Activated naive CD4-positive, alpha-beta T cell treated with anti-CD3 and anti-CD28 coated beads for 36 hours (primary cell): ENCODE measurements at regions not wholly inside any gene's neighbourhood (a gene's known extent, or its start where the extent isn't known, plus 50 kb on each side); places are given as distances from the start of the nearest gene placed in this dataset.

ENCODE experiments used
- CTCF ChIA-PET: fragments of 350-600 bp; sonication (Branson Sonifier 250); formaldehyde crosslinking; loops from one replicate; lab custom pipeline; 2021; ENCODE audit warnings: antibody characterized with exemption; lab: Charles Lee
- DNase-seq: peaks from one replicate; pipeline ENCODE4 v3.0.0-alpha.2; 2020
- H3K27ac Mint-ChIP-seq: one replicate; pipeline ENCODE4 v1.8.0; 2021; ENCODE audit warnings: mild to moderate bottlenecking, mixed read lengths
- H3K27me3 Mint-ChIP-seq: one replicate; pipeline ENCODE4 v1.8.0; 2021; ENCODE audit warnings: low read depth, mixed read lengths
- H3K36me3 Mint-ChIP-seq: one replicate; pipeline ENCODE4 v1.8.0; 2021; ENCODE audit warnings: low read depth, mixed read lengths
- H3K4me1 Mint-ChIP-seq: one replicate; pipeline ENCODE4 v1.8.0; 2021; ENCODE audit warnings: low read depth, mixed read lengths
- H3K4me3 Mint-ChIP-seq: one replicate; pipeline ENCODE4 v1.8.0; 2021; ENCODE audit warnings: mild to moderate bottlenecking, moderate library complexity, mixed read lengths
- H3K9me3 Mint-ChIP-seq: one replicate; pipeline ENCODE4 v1.8.0; 2021; ENCODE audit warnings: mixed read lengths
- intact Hi-C: fragments of 100-400 bp; cut with micrococcal nuclease; formaldehyde crosslinking; loops from one replicate; pipeline ENCODE4 v1.15.1; 2023

DNA sequence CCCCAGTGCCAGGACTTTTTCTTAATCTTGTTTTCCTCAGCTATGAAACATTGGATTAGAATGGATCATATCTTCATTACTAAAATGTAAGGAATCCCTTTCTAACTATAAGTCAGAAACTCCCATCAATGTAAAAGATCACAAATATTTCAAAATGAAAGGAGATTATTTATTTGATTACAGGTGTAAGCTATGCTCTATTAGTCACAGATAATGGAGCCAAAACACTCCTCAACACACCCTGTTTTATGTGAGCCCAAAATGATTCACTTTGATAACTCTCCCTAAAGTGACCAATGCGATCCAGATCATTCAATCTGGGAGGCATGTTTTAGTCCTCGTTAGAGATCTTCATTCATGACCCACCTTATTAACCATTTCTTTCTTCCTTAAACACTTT is 566.7 kb upstream of the TENM3 start:
- intact Hi-C loops = no loop called here
- no peak for DNase-seq
- Mint-ChIP-seq H3K9me3 (peaks cover 4% of the 10 kb centered on the region), H3K4me3 (no peak overlapping the region), H3K27ac (no peak overlapping the region), H3K4me1 (no peaks in the 10 kb centered on the region), H3K36me3 (no peaks in the 10 kb centered on the region), H3K27me3 (no peaks in the 10 kb centered on the region)
- CTCF ChIA-PET = no interaction called here

DNA sequence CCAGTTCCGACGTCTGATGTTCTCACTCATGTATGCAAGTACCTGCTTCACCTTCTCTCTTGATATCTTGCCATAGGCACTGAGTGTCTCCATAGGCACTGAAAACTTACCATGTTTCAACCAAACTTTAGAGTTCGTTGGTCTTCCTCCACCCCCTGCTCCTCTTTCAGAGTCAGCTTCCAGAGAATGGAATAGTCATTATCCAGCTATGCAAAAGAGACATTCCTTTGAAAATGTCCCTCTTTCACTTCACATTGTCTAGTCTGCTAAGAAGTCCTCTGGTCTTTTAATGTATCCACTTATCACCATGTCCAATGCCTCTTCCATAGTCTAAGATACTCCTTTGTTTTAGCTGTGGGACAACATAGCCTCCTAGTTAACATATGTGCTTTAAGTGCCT is 566.0 kb upstream of the TENM3 start:
- CTCF ChIA-PET = no interaction called here
- no peak for DNase-seq
- Mint-ChIP-seq H3K4me1 (no peaks in the 10 kb centered on the region), H3K27me3 (no peaks in the 10 kb centered on the region), H3K36me3 (no peaks in the 10 kb centered on the region), H3K4me3 (no peak overlapping the region), H3K9me3 (peaks cover 4% of the 10 kb centered on the region), H3K27ac (no peak overlapping the region)
- intact Hi-C loops = no loop called here

DNA sequence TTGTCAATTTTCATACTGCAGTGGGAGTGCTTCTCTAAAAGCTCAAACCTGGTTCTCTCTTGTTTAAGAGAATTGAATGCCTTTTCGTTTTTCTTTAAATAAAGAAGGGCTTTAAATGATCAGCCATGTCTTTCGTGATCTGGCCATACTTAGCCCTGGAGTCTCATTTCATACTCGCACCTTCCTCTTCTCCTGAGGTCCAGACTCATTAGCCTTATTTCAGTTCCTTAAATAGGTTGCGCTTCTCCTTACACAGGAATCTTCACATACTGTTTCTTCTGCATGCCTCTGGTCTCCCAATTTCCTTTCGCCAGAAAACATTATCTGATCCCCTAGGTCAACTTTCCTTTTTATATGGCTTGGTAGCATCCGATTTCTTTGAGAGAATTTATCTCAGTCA is 565.6 kb upstream of the TENM3 start:
- Mint-ChIP-seq H3K36me3 (no peaks in the 10 kb centered on the region), H3K27me3 (no peaks in the 10 kb centered on the region), H3K4me1 (no peaks in the 10 kb centered on the region), H3K27ac (no peak overlapping the region), H3K4me3 (no peak overlapping the region), H3K9me3 (peaks cover 4% of the 10 kb centered on the region)
- CTCF ChIA-PET = no interaction called here
- no peak for DNase-seq
- intact Hi-C loops = no loop called here

DNA sequence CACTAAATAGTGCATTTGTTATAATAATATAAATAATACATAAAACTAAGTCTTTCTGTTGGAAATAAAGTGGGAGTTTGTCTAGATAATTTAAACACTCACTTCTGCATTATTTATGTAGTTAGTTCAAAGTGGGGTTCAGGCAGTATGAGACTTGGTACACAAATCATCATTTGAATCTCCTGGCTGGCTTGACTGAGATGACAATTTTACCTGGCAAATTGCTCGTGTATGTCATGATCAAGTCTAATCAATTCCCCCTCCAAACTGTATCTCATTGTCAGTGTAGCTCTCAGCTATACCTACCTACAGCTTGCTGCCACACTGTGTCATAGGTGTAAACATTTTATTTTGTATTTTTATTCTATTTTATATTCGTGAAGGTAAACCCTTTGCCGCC is 563.4 kb upstream of the TENM3 start:
- CTCF ChIA-PET = no interaction called here
- intact Hi-C loops = no loop called here
- H3K9me3 Mint-ChIP-seq = peaks cover 4% of the 10 kb centered on the region
- no peaks in the 10 kb centered on the region for H3K36me3 Mint-ChIP-seq
- H3K4me1 Mint-ChIP-seq = no peaks in the 10 kb centered on the region
- no peak overlapping the region for H3K4me3 Mint-ChIP-seq
- no peak for DNase-seq
- H3K27me3 Mint-ChIP-seq = no peaks in the 10 kb centered on the region
- no peak overlapping the region for H3K27ac Mint-ChIP-seq

DNA sequence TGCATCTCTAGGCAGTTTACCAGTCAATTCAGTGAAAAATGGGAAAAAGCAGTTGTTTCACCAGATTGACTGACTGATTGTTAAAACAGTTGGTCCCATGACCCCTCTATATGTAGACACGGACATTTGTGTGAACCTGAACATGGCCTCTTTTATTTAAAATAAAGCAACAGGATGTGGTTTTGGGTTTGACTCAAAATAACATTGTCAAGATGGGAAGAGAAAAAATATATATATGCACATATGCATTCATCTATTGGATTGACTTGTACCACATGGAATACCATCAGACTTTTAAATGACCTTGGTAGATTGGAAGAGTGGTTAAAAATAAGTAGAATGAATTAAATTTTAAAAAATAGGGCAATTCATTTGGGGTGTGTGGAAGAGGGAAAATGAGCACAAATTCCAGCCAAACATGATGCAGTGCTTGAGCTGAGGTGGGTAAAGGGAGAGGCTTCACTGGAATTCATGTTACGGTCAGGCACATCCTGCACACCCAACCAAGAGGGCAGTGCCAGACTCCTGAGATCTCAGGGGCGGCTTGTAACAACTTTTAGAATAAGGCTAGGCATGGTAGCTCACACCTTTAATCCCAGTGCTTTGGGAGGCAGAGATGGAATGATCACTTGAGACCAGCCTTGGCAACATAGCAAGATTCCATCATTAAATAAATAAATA is 560.7 kb upstream of the TENM3 start:
- CTCF ChIA-PET = interaction anchor here (0.7 kb wide), 1 partner anchor 630 kb away, joined by 5 read pairs; no protein-coding TSS in a partner anchor
- Mint-ChIP-seq H3K4me1 (no peaks in the 10 kb centered on the region), H3K36me3 (no peaks in the 10 kb centered on the region), H3K4me3 (no peak overlapping the region), H3K27me3 (no peaks in the 10 kb centered on the region), H3K27ac (no peak overlapping the region), H3K9me3 (no peaks in the 10 kb centered on the region)
- intact Hi-C loops = no loop called here
- DNase-seq = no peak

DNA sequence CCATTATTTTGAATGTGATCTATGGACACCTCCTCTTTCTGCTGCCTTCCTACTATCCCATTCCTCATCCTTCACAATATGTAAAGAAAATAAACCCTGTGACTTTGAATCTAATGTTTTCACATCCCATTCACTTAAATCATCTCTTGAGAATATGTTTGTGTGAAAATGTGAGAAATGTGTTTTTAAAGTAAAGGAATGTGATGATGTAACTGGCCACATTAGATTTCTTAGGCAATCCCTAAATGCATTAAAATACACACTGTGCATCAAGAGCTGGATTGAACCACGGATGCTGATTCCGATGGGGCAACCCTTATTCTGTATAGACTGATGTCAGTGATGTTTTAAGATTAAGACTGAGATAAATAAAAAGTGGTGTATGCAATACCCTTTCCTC is 558.9 kb upstream of the TENM3 start:
- H3K36me3 Mint-ChIP-seq = no peaks in the 10 kb centered on the region
- intact Hi-C loops = no loop called here
- H3K9me3 Mint-ChIP-seq = no peaks in the 10 kb centered on the region
- no peak overlapping the region for H3K27ac Mint-ChIP-seq
- CTCF ChIA-PET = no interaction called here
- no peak overlapping the region for H3K4me3 Mint-ChIP-seq
- no peaks in the 10 kb centered on the region for H3K27me3 Mint-ChIP-seq
- no peaks in the 10 kb centered on the region for H3K4me1 Mint-ChIP-seq
- DNase-seq = no peak

DNA sequence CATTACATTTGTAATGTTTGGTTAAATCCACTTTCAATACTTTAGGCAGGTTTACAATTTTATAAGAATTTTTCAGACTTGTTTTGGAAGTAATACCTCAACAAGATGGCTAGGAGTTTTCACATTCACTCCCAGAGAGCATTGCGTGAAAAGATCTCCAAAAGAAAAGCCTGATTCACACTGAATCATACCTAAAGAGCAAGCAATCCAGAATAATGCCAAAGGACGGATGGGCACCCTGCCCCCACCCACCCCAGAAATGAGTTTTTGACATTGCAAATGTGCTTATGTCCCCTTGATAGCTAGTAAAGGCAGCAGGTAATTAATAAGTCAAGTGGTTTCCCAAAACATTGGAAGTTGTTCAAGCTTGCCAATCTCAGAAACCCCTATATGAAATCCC is 557.7 kb upstream of the TENM3 start:
- Mint-ChIP-seq H3K27ac (no peak overlapping the region), H3K36me3 (no peaks in the 10 kb centered on the region), H3K4me3 (no peak overlapping the region), H3K9me3 (no peaks in the 10 kb centered on the region), H3K27me3 (no peaks in the 10 kb centered on the region), H3K4me1 (no peaks in the 10 kb centered on the region)
- CTCF ChIA-PET = no interaction called here
- DNase-seq = no peak
- intact Hi-C loops = no loop called here

DNA sequence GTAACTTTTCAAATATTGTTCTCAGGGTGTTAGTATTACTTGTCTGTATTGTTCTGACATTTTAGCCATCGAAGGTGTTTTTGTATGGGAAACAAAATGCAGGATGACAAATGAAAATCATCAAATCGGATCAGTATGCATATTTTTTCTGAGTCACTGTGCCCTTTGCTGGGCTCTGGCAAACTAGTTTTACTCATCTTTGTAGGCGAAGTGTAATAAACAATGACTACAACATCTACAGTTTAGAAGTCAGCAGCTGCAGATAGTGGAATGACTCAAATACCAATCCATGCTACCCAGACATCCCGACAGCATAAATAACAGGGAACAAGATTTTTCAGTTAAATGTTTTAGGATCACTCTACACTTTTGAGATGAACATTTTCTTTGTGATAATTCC is 557.3 kb upstream of the TENM3 start:
- no peaks in the 10 kb centered on the region for H3K9me3 Mint-ChIP-seq
- H3K27ac Mint-ChIP-seq = no peak overlapping the region
- no peak overlapping the region for H3K4me3 Mint-ChIP-seq
- CTCF ChIA-PET = no interaction called here
- H3K36me3 Mint-ChIP-seq = no peaks in the 10 kb centered on the region
- intact Hi-C loops = no loop called here
- no peaks in the 10 kb centered on the region for H3K4me1 Mint-ChIP-seq
- H3K27me3 Mint-ChIP-seq = no peaks in the 10 kb centered on the region
- no peak for DNase-seq

DNA sequence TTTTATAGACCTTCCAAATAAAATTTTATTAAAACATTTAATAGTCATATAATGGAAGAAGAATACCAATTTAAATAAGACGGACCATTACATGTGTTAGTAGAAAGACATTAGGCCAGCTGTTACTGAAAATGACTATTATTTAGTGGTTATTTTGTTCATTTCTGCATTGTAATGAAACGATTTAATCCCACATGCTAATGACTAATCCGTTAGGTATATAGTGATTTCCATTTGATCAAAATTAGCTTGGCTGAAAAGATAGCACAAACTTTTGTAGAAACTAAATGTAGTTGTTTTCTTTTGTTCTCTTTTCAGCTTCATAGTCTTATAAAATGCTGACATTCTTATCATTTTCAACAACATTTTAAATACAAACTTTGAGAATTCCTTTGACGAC is 556.1 kb upstream of the TENM3 start:
- Mint-ChIP-seq H3K9me3 (no peaks in the 10 kb centered on the region), H3K4me3 (no peak overlapping the region), H3K27ac (no peak overlapping the region), H3K27me3 (no peaks in the 10 kb centered on the region), H3K4me1 (no peaks in the 10 kb centered on the region), H3K36me3 (no peaks in the 10 kb centered on the region)
- DNase-seq = no peak
- CTCF ChIA-PET = no interaction called here
- intact Hi-C loops = no loop called here

DNA sequence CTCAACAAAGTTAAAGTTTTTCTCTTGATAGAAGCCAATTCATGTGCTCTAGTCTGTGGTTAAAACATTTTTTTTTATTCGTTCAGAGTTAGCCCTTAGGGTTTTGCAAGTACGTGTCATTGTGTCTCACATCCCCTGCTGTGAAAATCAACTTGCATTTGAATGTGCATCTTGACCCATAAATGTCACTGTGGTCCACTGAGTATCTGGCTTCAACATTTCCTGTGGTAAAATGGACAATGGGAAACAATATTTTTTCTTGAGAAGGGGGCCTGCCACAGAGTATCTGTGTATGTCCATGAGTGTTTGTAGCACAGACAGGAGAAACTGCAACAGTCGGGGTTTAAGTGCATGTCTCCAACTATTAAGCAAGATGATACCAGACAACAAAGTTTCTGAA is 554.8 kb upstream of the TENM3 start:
- H3K36me3 Mint-ChIP-seq = no peaks in the 10 kb centered on the region

DNA sequence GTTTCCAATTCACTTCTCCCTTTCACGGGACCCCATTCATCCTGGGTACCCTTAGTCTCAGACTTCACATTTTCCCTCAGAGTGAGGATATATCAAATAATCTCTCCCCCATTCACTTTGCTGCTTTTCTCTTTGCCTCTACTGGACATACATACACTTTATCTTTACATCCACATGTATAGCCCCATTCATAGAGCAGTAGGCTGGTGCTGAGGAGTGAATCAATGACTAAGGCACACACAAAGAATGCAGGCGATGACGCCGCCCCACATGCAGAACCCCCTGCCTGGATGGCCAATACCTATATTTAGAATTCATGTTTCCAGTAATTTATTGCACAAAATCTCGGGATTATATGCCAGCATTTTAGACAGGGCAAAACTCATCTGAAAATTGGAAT is 554.3 kb upstream of the TENM3 start:
- Mint-ChIP-seq H3K9me3 (no peaks in the 10 kb centered on the region), H3K36me3 (no peaks in the 10 kb centered on the region), H3K4me3 (no peak overlapping the region), H3K27me3 (no peaks in the 10 kb centered on the region), H3K27ac (no peak overlapping the region), H3K4me1 (no peaks in the 10 kb centered on the region)
- intact Hi-C loops = no loop called here
- CTCF ChIA-PET = no interaction called here
- no peak for DNase-seq

More for the DNA sequence above, 554.8 kb upstream of the TENM3 start:
- intact Hi-C loops = no loop called here
- no peak for DNase-seq
- no peaks in the 10 kb centered on the region for H3K9me3 Mint-ChIP-seq
- H3K4me3 Mint-ChIP-seq = no peak overlapping the region
- CTCF ChIA-PET = no interaction called here
- no peak overlapping the region for H3K27ac Mint-ChIP-seq
- H3K27me3 Mint-ChIP-seq = no peaks in the 10 kb centered on the region
- no peaks in the 10 kb centered on the region for H3K4me1 Mint-ChIP-seq

DNA sequence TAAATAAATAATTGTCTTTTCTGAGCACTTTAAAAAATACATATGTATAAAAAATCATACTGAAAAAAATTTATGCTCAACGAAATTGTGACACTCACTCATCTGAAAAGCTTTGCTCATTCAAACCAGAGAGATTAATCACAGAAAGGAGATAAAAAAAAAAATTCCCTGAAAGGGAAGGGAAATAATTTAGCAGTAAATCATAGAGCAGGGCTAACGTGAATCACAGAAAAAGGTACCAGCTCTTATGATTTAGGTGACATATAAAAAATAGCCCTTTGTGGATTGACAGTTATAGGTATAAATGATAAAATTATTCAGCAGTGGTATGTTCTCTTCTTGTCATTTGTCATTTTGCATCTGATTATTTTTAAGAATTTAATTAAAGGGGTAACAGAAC is 552.7 kb upstream of the TENM3 start:
- H3K27ac Mint-ChIP-seq = no peak overlapping the region
- H3K4me3 Mint-ChIP-seq = no peak overlapping the region
- CTCF ChIA-PET = no interaction called here
- H3K4me1 Mint-ChIP-seq = no peaks in the 10 kb centered on the region
- no peak for DNase-seq
- no peaks in the 10 kb centered on the region for H3K27me3 Mint-ChIP-seq
- intact Hi-C loops = no loop called here
- no peaks in the 10 kb centered on the region for H3K9me3 Mint-ChIP-seq
- no peaks in the 10 kb centered on the region for H3K36me3 Mint-ChIP-seq

DNA sequence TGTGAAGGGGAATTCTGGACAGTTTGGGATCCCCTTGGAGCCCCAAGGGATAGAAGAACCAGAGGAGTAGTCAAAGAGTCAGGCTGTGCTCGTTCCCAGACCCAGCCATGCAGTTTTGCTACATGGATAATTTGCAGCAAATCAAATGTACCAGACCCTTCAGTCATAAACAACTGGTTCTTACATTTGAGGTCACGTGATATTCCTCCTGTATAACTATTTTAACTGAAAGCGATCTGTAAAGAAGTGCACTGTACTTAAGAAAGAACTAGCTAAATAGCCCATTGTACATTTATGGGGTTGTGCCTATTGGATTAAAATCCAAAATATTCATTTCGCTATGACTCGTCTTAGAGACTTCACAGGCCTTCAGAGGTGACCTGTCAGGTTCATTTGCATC is 550.2 kb upstream of the TENM3 start:
- Mint-ChIP-seq H3K9me3 (no peaks in the 10 kb centered on the region), H3K4me3 (no peak overlapping the region), H3K27me3 (no peaks in the 10 kb centered on the region), H3K27ac (no peak overlapping the region), H3K4me1 (no peaks in the 10 kb centered on the region), H3K36me3 (no peaks in the 10 kb centered on the region)
- DNase-seq = no peak
- CTCF ChIA-PET = no interaction called here
- intact Hi-C loops = no loop called here
